ENCODE measurements at regions not wholly inside any gene's neighbourhood (a gene's known extent, or its start where the extent isn't known, plus 50 kb on each side); places are given as distances from the start of the nearest gene placed in this dataset.

- BruUV-seq (replicated peaks) = no TSS peak
- H3K4me1 Mint-ChIP-seq (ENCODE audit: insufficient read depth, unreplicated experiment) = no peaks in the 10 kb centered on the region
- peaks cover 13% of the 10 kb centered on the region for H3K9me3 Mint-ChIP-seq (ENCODE audit: unreplicated experiment)
- CTCF ChIA-PET = interaction anchor here (0.6 kb wide), 3 partner anchors 96 to 826 kb away, joined by 3 to 4 read pairs (median 3); no protein-coding TSS in a partner anchor
- H3K4me3 Mint-ChIP-seq (ENCODE audit: unreplicated experiment) = no peak overlapping the region
- H3K27me3 Mint-ChIP-seq (ENCODE audit: insufficient read depth, unreplicated experiment) = no peaks in the 10 kb centered on the region
- POLR2A ChIA-PET = no interaction called here
- TF ChIP-seq CTCF (IDR thresholded peaks at IDR 0.05; ENCODE audit: unreplicated experiment) = no peak
- no peak overlapping the region for H3K27ac Mint-ChIP-seq (ENCODE audit: low read depth, unreplicated experiment)
- no peak for DNase-seq (ENCODE audit: unreplicated experiment)
- intact Hi-C loops (cut with micrococcal nuclease) = no loop called here
- no peaks in the 10 kb centered on the region for H3K36me3 Mint-ChIP-seq (ENCODE audit: insufficient read depth, unreplicated experiment)
Measured at GRCh38 chr4:159540501-159540900, 437.6 kb downstream of the RAPGEF2 start.

GRCh38 chr4:159541143-159541542, 438.3 kb downstream of the RAPGEF2 start:
- BruUV-seq (replicated peaks) = no TSS peak
- POLR2A ChIA-PET = no interaction called here
- no peak overlapping the region for H3K4me3 Mint-ChIP-seq (ENCODE audit: unreplicated experiment)

GRCh38 chr4:159542296-159542695, 439.4 kb downstream of the RAPGEF2 start:
- ChIA-PET CTCF (no interaction called here), POLR2A (no interaction called here)
- intact Hi-C loops (cut with micrococcal nuclease) = no loop called here
- no peak overlapping the region for H3K27ac Mint-ChIP-seq (ENCODE audit: low read depth, unreplicated experiment)
- no peak for DNase-seq (ENCODE audit: unreplicated experiment)
- no peak for TF ChIP-seq CTCF (IDR thresholded peaks at IDR 0.05; ENCODE audit: unreplicated experiment)
- H3K4me1 Mint-ChIP-seq (ENCODE audit: insufficient read depth, unreplicated experiment) = no peaks in the 10 kb centered on the region
- BruUV-seq (replicated peaks) = no TSS peak
- no peaks in the 10 kb centered on the region for H3K36me3 Mint-ChIP-seq (ENCODE audit: insufficient read depth, unreplicated experiment)
- no peaks in the 10 kb centered on the region for H3K27me3 Mint-ChIP-seq (ENCODE audit: insufficient read depth, unreplicated experiment)
- H3K4me3 Mint-ChIP-seq (ENCODE audit: unreplicated experiment) = no peak overlapping the region
- no peaks in the 10 kb centered on the region for H3K9me3 Mint-ChIP-seq (ENCODE audit: unreplicated experiment)

More at GRCh38 chr4:159541143-159541542, 438.3 kb downstream of the RAPGEF2 start:
- Mint-ChIP-seq H3K4me1 (ENCODE audit: insufficient read depth, unreplicated experiment) (no peaks in the 10 kb centered on the region), H3K27me3 (ENCODE audit: insufficient read depth, unreplicated experiment) (no peaks in the 10 kb centered on the region), H3K36me3 (ENCODE audit: insufficient read depth, unreplicated experiment) (no peaks in the 10 kb centered on the region), H3K9me3 (ENCODE audit: unreplicated experiment) (peaks cover 9% of the 10 kb centered on the region), H3K27ac (ENCODE audit: low read depth, unreplicated experiment) (no peak overlapping the region)
- no peak for DNase-seq (ENCODE audit: unreplicated experiment)
- CTCF ChIA-PET = interaction anchor here (0.6 kb wide), 2 partner anchors 95 to 801 kb away, joined by 3 to 4 read pairs; no protein-coding TSS in a partner anchor
- TF ChIP-seq CTCF (IDR thresholded peaks at IDR 0.05; ENCODE audit: unreplicated experiment) = no peak
- intact Hi-C loops (cut with micrococcal nuclease) = no loop called here

GRCh38 chr4:159543831-159544230, 441.0 kb downstream of the RAPGEF2 start:
- ChIA-PET POLR2A (interaction anchor here (1.2 kb wide), 1 partner anchor 9 kb away, joined by 3 read pairs; no protein-coding TSS in a partner anchor), CTCF (interaction anchor here (0.5 kb wide), 1 partner anchor 33 kb away, joined by 3 read pairs; no protein-coding TSS in a partner anchor)
- H3K4me3 Mint-ChIP-seq (ENCODE audit: unreplicated experiment) = no peak overlapping the region
- no peaks in the 10 kb centered on the region for H3K36me3 Mint-ChIP-seq (ENCODE audit: insufficient read depth, unreplicated experiment)
- no peak for DNase-seq (ENCODE audit: unreplicated experiment)
- H3K4me1 Mint-ChIP-seq (ENCODE audit: insufficient read depth, unreplicated experiment) = peaks cover 14% of the 10 kb centered on the region
- intact Hi-C loops (cut with micrococcal nuclease) = no loop called here
- TF ChIP-seq CTCF (IDR thresholded peaks at IDR 0.05; ENCODE audit: unreplicated experiment) = no peak
- H3K27ac Mint-ChIP-seq (ENCODE audit: low read depth, unreplicated experiment) = no peak overlapping the region
- H3K27me3 Mint-ChIP-seq (ENCODE audit: insufficient read depth, unreplicated experiment) = no peaks in the 10 kb centered on the region
- no TSS peak for BruUV-seq (replicated peaks)
- no peaks in the 10 kb centered on the region for H3K9me3 Mint-ChIP-seq (ENCODE audit: unreplicated experiment)
